DND-41 (cell line): ENCODE measurements at regions not wholly inside any gene's neighbourhood (a gene's known extent, or its start where the extent isn't known, plus 50 kb on each side); places are given as distances from the start of the nearest gene placed in this dataset.
"Not testable (repeated sequence)": the region's sequence is repeated elsewhere in the genome, so short reads cannot be mapped to it uniquely, and the experiment has no call there.

Source experiments
- ATAC-seq: fragments of 200-7000 bp; cut with Tn5 transposase; 3 replicates; pipeline ENCODE4 v1.9.1; 2021; ENCODE audit warnings: low read depth; ENCODE audit not compliant: insufficient read depth
- DNase-seq: peaks from one replicate; pipeline ENCODE4 v3.0.0-alpha.2; 2020
- H2AFZ ChIP-seq: 2 replicates; pipeline ENCODE4 v1.6.0; 2012; ENCODE audit warnings: low read depth, low read length
- H3K27ac ChIP-seq: 2 replicates; pipeline ENCODE4 v1.5.1; 2012; ENCODE audit warnings: low read length, inconsistent platforms
- H3K27me3 ChIP-seq: fragments of 200-600 bp; sonication (generic); 2 replicates; pipeline ENCODE4 v1.6.0; 2012; ENCODE audit warnings: low read length, mild to moderate bottlenecking, inconsistent platforms; ENCODE audit not compliant: insufficient read depth, poor library complexity
- H3K36me3 ChIP-seq: 2 replicates; pipeline ENCODE4 v1.5.1; 2012; ENCODE audit warnings: low read length, inconsistent platforms; ENCODE audit not compliant: insufficient read depth
- H3K4me1 ChIP-seq: 2 replicates; pipeline ENCODE4 v1.5.1; 2012; ENCODE audit warnings: mild to moderate bottlenecking, low read length; ENCODE audit not compliant: insufficient read depth
- H3K4me2 ChIP-seq: 2 replicates; pipeline ENCODE4 v1.6.0; 2012; ENCODE audit warnings: mild to moderate bottlenecking, moderate library complexity, low read length, inconsistent platforms; ENCODE audit not compliant: insufficient read depth
- H3K4me3 ChIP-seq, 2 experiments: fragments of 200-600 bp in 1 of 2; shearing (Covaris generic) in 1 of 2; 2 replicates each; pipeline ENCODE4 v1.5.1; 2012 to 2016; ENCODE audit warnings: inconsistent platforms in 2 of 2, low read length in 2 of 2, mild to moderate bottlenecking in 2 of 2, low read depth in 1 of 2, moderate library complexity in 1 of 2
- H3K79me2 ChIP-seq: 2 replicates; pipeline ENCODE4 v1.6.0; 2012; ENCODE audit warnings: low read length, inconsistent platforms; ENCODE audit not compliant: insufficient read depth
- H3K9ac ChIP-seq: 2 replicates; pipeline ENCODE4 v1.6.0; 2012; ENCODE audit warnings: low read depth, mild to moderate bottlenecking, inconsistent platforms, low read length, moderate library complexity
- H3K9me3 ChIP-seq: 2 replicates; pipeline ENCODE4 v1.5.1; 2012; ENCODE audit warnings: low read length, moderate library complexity, mild to moderate bottlenecking, inconsistent platforms; ENCODE audit not compliant: insufficient read depth, severe bottlenecking
- H4K20me1 ChIP-seq: 2 replicates; pipeline ENCODE4 v1.6.0; 2012; ENCODE audit warnings: low read length; ENCODE audit not compliant: insufficient read depth
- EZH2 ChIP-seq: IDR thresholded peaks from 3 replicates; pipeline ENCODE4 v1.6.1; 2012; ENCODE audit warnings: borderline replicate concordance, low read depth, mild to moderate bottlenecking, moderate library complexity, low read length, inconsistent platforms; ENCODE audit not compliant: severe bottlenecking
- TF ChIP-seq, protein P1 (sequence below): IDR thresholded peaks from 2 replicates; pipeline ENCODE4 v1.5.1; 2012; ENCODE audit warnings: borderline replicate concordance, low read length, moderate library complexity, mild to moderate bottlenecking; ENCODE audit not compliant: poor library complexity, severe bottlenecking; ENCODE audit errors: extremely low read depth

DNA sequence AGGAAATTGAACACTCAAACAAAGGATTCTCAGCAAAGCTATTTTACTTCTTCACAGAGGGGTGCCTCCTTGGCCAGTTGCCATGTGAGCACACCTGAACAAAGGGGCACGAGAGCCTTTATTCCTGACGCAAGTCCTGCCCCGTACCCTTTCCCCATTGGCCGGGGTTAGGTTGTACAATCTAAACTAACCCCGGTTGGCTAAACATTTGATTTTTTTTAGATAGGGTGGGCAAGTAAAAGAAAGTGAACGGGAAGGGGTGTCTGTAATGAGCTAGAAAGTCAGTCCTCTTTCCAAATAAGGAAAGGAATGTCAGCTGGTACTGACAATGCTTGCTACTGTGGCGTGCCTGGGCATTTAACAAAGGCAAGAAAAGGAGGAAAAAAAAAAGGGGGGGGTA, 135.5 kb upstream of the CDKN3 start:
- Histone ChIP-seq H2AFZ (no peak overlapping the region), H4K20me1 (no peaks in the 10 kb centered on the region), H3K4me2 (no peak overlapping the region), H3K9ac (no peak overlapping the region), H3K36me3 (no peaks in the 10 kb centered on the region), H3K79me2 (no peaks in the 10 kb centered on the region), H3K4me1 (no peaks in the 10 kb centered on the region), H3K27ac (no peak overlapping the region), H3K27me3 (no peaks in the 10 kb centered on the region), H3K9me3 (no peaks in the 10 kb centered on the region), H3K4me3 (no peak overlapping the region)
- ATAC-seq = no peak
- DNase-seq = no peak
- no peak for TF ChIP-seq EZH2
- TF ChIP-seq, protein P1, sequence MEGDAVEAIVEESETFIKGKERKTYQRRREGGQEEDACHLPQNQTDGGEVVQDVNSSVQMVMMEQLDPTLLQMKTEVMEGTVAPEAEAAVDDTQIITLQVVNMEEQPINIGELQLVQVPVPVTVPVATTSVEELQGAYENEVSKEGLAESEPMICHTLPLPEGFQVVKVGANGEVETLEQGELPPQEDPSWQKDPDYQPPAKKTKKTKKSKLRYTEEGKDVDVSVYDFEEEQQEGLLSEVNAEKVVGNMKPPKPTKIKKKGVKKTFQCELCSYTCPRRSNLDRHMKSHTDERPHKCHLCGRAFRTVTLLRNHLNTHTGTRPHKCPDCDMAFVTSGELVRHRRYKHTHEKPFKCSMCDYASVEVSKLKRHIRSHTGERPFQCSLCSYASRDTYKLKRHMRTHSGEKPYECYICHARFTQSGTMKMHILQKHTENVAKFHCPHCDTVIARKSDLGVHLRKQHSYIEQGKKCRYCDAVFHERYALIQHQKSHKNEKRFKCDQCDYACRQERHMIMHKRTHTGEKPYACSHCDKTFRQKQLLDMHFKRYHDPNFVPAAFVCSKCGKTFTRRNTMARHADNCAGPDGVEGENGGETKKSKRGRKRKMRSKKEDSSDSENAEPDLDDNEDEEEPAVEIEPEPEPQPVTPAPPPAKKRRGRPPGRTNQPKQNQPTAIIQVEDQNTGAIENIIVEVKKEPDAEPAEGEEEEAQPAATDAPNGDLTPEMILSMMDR = no peak

DNA sequence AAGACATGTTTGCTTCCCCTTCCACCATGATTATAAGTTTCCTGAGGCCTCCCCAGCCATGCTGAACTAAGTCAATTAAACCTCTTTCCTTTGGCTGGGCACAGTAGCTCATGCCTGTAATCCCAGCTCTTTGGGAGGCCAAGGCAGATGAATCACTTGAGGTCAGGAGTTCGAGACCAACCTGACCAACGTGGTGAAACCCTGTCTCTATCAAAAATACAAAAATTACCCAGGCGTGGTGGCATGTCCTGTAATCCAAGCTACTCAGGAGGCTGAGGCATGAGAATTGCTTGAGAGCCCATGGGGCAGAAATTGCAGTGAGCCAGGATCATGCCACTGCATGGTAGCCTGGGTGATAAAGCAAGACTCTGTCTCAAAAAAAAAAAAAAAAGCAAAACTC, 130.2 kb upstream of the CDKN3 start:
- H2AFZ ChIP-seq, H3K27me3 ChIP-seq, H3K4me3 ChIP-seq, H3K27ac ChIP-seq, H3K79me2 ChIP-seq, ATAC-seq, H3K4me2 ChIP-seq, H3K9me3 ChIP-seq, H3K4me1 ChIP-seq, H4K20me1 ChIP-seq, DNase-seq, H3K36me3 ChIP-seq, H3K9ac ChIP-seq: not testable (repeated sequence)

DNA sequence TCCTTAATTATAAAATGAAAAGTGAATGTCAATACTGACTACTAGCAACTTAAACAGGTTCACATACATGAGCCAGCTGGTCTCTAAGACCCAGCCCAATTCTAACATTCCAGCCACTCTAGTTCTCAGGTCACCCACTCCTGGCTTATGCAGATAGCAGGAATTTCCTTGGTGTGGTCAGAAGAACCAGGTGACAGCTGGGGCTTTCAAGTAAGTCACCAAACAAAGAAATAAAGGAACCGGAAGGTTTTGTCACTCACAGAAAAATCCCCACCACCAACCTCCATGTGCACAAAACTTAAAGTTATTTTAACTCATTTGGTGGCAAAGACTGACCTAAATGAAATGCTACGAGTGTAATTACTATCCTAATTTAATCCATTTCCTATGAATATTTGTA, 129.6 kb upstream of the CDKN3 start:
- Histone ChIP-seq H4K20me1 (no peaks in the 10 kb centered on the region), H3K79me2 (no peaks in the 10 kb centered on the region), H3K4me3 (no peak overlapping the region), H3K4me1 (no peaks in the 10 kb centered on the region), H2AFZ (no peak overlapping the region), H3K27ac (no peak overlapping the region), H3K36me3 (no peaks in the 10 kb centered on the region), H3K9ac (no peak overlapping the region), H3K9me3 (no peaks in the 10 kb centered on the region), H3K4me2 (no peak overlapping the region), H3K27me3 (no peaks in the 10 kb centered on the region)
- TF ChIP-seq, protein P1 = no peak
- no peak for TF ChIP-seq EZH2
- no peak for DNase-seq
- ATAC-seq = no peak

DNA sequence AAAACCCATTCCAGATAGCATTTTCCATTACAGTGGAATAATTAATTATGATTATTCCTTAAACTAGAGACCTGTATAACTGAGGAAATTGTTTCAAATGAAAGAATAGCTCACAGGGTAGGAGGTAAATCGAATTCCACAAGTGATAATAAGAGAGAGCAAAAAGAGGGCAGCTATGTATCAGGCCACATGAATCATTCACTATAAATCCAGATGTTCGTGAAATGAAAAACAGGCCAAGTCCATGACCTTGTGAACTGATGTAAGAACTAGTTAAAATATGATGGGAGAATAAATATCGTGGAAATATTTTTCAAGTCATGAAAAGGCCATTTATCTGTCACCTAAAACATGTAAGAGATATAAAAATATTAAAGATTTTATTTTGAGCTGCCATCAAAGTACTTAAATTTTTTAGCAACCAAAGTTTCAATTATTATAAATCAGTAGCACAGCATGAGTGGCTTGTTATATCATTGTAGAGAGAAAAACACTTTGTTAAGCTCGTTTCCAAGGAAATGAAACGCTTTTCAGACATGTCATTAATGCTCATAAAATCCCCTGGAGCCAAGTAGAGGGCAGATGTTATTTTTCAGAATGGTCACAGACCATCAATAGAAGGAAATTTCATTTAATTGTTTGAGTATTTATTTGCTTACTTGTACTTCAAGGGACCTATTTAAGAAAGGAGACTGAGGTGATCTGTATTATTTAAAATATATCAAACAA, 120.6 kb upstream of the CDKN3 start:
- H3K4me2 ChIP-seq = no peak overlapping the region
- TF ChIP-seq, protein P1 = no peak
- no peak for TF ChIP-seq EZH2
- no peaks in the 10 kb centered on the region for H3K36me3 ChIP-seq
- DNase-seq (no peak), ATAC-seq (no peak)
- H4K20me1 ChIP-seq = no peaks in the 10 kb centered on the region
- no peaks in the 10 kb centered on the region for H3K79me2 ChIP-seq
- no peak overlapping the region for H3K4me3 ChIP-seq
- H3K27ac ChIP-seq = no peak overlapping the region
- no peak overlapping the region for H2AFZ ChIP-seq
- H3K9ac ChIP-seq = no peak overlapping the region
- no peaks in the 10 kb centered on the region for H3K9me3 ChIP-seq
- H3K4me1 ChIP-seq = 0 out of 2 replicates have a peak, but pooled peaks cover 3% of the 10 kb centered on the region
- no peaks in the 10 kb centered on the region for H3K27me3 ChIP-seq
